ENCODE measurements at regions not wholly inside any gene's neighbourhood (a gene's known extent, or its start where the extent isn't known, plus 50 kb on each side); places are given as distances from the start of the nearest gene placed in this dataset.
"Not testable (repeated sequence)": the region's sequence is repeated elsewhere in the genome, so short reads cannot be mapped to it uniquely, and the experiment has no call there.

DNA sequence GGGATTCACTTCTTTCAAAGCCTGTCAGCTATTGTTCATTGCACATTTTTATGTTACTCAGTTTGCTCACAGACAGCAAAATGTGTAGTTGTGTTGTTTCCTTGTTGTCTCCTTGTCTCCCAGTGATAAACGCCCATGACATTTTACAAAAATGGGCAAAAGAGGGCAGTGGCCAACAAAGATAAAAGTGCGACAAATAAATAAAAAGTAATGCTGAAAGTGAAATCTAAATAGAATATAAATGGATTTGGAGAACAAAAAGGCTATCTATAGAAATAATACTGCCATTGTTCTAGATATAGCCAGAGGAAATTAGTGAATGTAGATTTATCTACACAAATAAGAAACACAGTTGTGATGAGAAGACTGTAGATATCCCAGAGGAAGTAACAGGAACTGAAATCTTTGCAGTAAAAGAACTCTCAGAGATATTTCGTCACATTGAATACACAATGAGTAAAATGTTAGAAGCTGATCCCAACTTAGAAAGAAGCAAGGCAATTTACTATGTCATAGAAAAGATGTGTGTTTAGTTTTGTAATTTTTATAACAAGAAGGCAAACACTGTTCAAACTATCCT, 1186.2 kb upstream of the FAM98A start:
- DNase-seq = no peak

DNA sequence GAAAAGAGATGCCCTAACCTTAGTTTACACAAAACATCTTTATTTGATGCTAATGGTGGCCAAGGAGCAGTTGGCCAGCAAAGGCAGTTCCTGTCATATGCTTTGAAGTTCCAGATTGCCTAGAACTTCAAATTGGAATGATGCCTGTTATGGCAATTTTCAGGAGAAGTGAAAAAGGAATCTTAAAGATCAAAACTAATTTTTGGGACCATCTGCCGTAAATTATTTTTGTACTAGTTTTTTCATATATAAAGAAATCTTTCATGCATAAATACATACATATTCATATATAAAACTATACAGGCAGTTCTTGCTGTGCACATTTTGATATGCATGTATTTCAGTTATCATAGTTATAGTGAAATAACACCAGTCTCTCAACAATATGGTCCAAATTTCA, 1185.6 kb upstream of the FAM98A start:
- DNase-seq = no peak

GRCh38 chr2:34750742-34751141, 1151.6 kb upstream of the FAM98A start:
- not testable (repeated sequence) for DNase-seq

- DNase-seq = no peak
Observed at GRCh38 chr2:34747643-34748042, 1148.5 kb upstream of the FAM98A start.

DNA sequence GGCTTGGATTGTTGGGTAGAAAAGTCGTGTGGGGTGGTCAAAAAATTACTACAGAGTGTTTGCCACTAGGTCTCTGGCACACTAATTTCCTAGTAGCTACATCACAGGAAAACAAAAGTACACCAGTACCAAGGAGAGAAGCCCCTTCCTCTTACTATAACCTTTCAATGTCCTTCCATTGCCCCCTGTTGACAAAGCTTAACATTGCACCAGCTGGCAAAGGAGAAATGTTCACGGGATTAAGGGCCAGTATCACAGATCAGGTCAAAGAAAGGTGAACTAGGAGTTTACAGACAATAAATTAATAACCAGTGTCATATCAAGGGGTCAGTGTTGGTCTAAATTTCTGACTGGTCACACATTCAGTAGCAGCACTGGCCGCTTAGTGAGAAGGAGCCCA, 1139.6 kb upstream of the FAM98A start:
- no peak for DNase-seq

DNA sequence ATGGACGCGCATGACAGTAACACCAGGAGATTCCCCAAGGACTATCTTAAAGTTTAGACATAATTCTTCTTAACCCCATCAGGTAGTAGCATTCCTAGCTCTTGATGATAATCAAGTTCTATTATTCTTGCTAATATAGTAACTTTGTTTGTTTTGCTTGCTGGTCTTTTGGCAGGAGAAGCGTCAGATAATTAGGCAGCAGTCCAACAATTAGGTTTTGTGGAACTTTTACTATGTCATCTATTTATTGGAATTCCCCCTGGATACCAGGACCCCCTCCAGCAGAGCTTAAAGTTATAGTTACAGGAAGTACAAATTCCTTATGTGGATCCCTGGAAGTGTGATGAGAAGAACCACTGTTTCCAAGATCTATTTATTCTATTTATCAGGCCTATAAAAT, 1138.0 kb upstream of the FAM98A start:
- DNase-seq = no peak

DNA sequence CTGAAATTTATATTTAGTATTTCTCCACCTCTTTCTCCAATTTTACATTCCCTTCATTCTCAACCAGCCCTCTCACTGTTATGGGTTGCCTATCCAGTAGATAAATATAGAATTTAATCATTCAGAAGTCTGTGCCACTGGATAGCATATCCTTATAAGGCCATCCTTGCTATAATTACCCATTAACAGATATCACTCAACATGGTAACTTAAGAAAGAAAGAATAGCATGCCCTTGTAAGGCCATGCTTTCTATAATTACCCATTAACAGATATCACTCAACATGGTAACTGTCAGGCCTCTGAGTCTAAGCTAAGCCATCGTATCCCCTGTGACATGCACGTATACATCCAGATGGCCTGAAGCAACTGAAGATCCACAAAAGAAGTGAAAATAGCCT, 1137.4 kb upstream of the FAM98A start:
- DNase-seq = no peak

GRCh38 chr2:34734662-34735061, 1135.6 kb upstream of the FAM98A start:
- no peak for DNase-seq

GRCh38 chr2:34734042-34734441, 1134.9 kb upstream of the FAM98A start:
- DNase-seq = no peak

- no peak for DNase-seq
Observed at GRCh38 chr2:34731292-34731691, 1132.2 kb upstream of the FAM98A start.

DNA sequence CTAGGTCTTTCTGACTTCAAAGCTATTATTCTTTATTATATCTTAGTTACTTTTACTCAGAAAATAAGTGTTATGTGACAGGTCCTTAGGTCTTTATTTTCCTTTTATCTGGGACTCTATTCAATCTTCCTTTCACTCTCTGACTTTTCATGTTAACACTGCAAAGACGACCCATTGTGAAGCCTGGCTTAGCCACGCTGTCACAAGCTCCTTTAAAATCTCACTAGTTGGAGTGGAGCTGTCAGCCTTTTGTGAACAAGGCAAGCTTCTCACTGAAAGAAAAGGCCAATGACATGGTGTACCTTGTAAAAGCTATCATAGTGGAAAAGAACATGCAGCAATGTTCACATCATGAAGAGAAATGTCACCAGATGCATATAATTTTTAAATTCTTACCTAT, 1130.7 kb upstream of the FAM98A start:
- no peak for DNase-seq

DNA sequence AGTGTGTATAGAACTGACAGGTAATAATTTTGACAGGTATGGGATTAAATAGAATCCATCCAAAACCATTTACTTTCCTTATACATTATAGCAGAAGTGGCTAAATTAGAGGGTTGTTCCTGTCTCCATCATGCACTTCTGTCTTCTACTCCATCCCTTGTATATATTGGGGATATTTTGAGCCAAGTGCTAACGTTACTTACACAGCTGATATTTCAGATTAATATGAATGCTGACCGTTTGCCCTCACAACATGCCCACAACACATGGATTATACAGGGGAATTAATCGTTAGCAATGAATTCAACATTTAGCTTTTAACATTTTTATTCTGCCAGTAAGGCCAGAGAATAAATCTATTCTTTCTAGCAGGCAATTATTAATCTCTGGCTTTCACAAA, 1125.0 kb upstream of the FAM98A start:
- no peak for DNase-seq

DNA sequence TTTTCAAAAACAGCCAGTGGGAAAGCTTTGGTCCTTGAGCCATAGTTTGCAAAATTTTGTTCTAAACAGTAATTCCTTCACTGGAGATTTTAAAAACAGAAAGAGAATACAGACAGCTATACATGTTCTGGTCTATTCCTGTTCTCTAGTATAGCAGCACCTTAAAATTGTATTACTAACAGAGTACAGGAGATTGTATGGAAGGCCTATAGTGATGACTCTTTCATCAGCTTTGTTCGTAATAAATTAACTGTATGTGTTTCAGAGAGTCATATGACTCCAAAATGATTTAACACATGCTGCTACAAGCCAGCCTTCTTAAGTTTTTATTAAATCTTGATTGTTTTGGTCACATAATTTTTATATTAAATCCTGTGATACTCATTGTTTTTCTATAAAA, 1124.6 kb upstream of the FAM98A start:
- DNase-seq = no peak

DNA sequence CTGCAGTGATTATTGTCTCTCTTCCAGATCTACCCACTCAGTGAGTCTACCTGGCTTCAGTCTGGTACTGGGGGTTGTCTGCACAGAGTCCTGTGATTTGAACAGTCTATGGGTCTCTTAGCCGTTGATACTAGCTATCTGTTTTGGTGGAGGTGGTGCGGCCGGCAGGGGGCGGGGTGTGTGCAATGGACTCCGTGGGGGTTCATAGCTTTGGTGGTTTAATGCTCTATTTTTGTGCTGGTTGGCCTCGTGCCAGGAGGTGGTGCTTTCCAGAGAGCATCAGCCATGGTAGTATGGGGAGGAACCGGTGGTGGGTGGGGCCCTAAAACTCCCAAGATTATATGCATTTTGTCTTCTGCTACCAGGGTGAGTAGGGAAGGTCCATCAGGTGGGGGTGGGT, 1120.1 kb upstream of the FAM98A start:
- DNase-seq = no peak

GRCh38 chr2:34705551-34706247, 1106.6 kb upstream of the FAM98A start:
- no peak for DNase-seq

- no peak for DNase-seq
Observed at GRCh38 chr2:34703292-34703691, 1104.2 kb upstream of the FAM98A start.

- DNase-seq = not testable (repeated sequence)
Observed at GRCh38 chr2:34702391-34702790, 1103.3 kb upstream of the FAM98A start.

DNA sequence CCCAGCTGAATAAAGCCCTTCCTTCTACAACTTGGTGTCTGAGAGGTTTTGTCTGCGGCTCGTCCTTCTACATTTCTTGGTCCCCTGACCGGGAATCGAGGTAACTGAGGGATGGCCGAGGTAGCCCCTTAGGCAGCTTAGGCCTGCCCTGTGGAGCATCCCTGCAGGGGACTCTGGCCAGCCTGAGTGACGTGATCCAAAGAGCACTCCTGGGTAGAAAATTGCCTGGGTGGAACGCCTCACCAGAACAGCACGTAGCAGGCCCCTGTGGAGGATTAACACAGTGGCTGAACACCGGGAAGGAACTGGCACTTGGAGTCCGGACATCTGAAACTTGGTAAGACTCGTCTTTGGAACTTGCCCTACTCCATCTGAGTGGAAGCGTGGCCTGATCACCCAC, 1078.5 kb upstream of the FAM98A start:
- DNase-seq = not testable (repeated sequence)

DNA sequence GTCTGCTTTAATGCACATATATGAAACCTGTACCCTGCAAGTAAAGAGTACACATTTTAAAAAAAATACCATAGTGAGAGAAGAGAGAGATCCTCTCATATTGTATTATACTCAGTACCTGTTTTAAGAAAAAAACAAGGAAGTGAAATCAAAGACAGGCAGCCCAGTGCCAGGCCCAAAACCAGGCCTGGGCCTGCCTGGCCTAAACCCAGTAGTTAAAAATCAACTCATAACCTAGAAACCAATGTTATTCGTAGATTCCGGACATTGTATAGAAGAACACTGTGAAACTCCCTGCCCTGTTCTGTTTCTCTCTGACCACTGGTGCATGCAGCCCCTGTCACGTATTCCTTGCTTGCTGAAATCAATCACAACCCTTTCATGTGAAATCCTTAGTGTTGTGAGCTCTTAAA, 1078.0 kb upstream of the FAM98A start:
- DNase-seq = not testable (repeated sequence)

DNA sequence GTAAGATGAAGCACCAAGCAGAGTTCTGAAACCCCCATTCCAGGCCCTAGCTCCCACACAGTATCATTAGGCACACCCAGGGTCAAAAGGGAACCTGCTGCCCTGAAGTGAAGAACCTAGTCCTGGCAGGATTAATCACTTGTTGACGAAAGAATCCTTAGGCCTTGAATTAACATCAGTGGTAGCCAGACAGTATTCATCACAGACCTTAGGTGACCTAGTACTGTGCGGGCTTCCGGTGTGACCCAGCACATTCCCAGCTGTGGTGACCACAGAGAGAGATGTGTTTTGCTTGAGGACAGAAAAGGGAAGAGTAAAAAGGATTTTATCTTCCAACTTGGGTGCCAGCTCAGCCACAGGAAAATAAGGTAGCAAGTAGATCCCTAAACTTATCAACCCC, 1071.4 kb upstream of the FAM98A start:
- DNase-seq = no peak

GRCh38 chr2:34666821-34667220, 1067.7 kb upstream of the FAM98A start:
- no peak for DNase-seq

GRCh38 chr2:34664266-34664665, 1065.2 kb upstream of the FAM98A start:
- no peak for DNase-seq

- no peak for DNase-seq
Observed at GRCh38 chr2:34663314-34663713, 1064.2 kb upstream of the FAM98A start.

- DNase-seq = no peak
Observed at GRCh38 chr2:34660741-34661140, 1061.6 kb upstream of the FAM98A start.

DNA sequence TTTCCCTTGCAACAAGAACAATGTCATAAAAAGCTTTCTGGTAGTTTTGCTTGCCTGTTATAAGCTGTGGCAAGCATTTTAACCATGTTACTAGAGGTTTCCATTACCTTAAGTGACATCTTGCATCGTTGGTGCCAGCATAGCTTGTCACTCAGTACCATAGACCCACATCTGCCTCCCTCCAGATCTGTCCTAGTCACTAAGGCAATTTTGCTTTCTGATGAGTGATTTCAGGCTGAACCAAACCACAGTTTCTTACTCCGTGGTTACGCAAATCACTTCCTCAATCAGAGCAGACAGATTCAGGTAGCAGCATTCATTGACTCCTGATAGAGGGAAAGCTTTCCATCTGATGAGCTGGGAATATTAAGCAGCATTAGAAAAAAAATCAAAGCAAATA, 1057.5 kb upstream of the FAM98A start:
- DNase-seq = no peak

Measured in inflammatory macrophage treated with lipopolysaccharide for 1 hour (primary cell).